ENCODE measurements at regions not wholly inside any gene's neighbourhood (a gene's known extent, or its start where the extent isn't known, plus 50 kb on each side); places are given as distances from the start of the nearest gene placed in this dataset.
"Not testable (repeated sequence)": the region's sequence is repeated elsewhere in the genome, so short reads cannot be mapped to it uniquely, and the experiment has no call there.

DNA sequence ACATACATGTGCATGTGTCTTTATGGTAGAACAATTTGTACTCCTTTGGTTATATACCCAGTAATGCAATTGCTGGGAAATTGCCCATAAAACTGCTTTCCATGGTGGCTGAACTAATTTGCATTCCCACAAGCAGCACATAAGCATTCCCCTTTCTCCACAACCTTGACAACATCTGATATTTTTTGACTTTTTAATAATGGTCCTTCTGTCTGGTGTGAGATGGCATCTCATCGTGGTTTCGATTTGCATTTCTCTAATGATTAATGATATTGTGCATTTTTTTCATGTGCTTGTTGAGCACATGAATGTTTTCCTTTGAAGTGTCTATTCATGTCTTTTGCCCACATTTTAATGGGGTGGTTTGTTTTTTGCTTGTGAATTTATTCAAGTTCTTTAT, 166.0 kb downstream of the TMEM47 start:
- TF ChIP-seq, protein P1, sequence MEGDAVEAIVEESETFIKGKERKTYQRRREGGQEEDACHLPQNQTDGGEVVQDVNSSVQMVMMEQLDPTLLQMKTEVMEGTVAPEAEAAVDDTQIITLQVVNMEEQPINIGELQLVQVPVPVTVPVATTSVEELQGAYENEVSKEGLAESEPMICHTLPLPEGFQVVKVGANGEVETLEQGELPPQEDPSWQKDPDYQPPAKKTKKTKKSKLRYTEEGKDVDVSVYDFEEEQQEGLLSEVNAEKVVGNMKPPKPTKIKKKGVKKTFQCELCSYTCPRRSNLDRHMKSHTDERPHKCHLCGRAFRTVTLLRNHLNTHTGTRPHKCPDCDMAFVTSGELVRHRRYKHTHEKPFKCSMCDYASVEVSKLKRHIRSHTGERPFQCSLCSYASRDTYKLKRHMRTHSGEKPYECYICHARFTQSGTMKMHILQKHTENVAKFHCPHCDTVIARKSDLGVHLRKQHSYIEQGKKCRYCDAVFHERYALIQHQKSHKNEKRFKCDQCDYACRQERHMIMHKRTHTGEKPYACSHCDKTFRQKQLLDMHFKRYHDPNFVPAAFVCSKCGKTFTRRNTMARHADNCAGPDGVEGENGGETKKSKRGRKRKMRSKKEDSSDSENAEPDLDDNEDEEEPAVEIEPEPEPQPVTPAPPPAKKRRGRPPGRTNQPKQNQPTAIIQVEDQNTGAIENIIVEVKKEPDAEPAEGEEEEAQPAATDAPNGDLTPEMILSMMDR (IDR thresholded peaks at IDR 0.05; ENCODE audit: unreplicated experiment) = no peak
- H3K27ac Mint-ChIP-seq (ENCODE audit: unreplicated experiment) = no peak overlapping the region
- H3K36me3 Mint-ChIP-seq (ENCODE audit: low read depth, unreplicated experiment) = no peaks in the 10 kb centered on the region
- H3K4me3 Mint-ChIP-seq (ENCODE audit: unreplicated experiment) = no peak overlapping the region
- H3K27me3 Mint-ChIP-seq (ENCODE audit: unreplicated experiment) = no peaks in the 10 kb centered on the region
- no peaks in the 10 kb centered on the region for H3K4me1 Mint-ChIP-seq (ENCODE audit: unreplicated experiment)
- no peaks in the 10 kb centered on the region for H3K9me3 Mint-ChIP-seq (ENCODE audit: unreplicated experiment)
- DNase-seq (ENCODE audit: low spot score) = no peak

DNA sequence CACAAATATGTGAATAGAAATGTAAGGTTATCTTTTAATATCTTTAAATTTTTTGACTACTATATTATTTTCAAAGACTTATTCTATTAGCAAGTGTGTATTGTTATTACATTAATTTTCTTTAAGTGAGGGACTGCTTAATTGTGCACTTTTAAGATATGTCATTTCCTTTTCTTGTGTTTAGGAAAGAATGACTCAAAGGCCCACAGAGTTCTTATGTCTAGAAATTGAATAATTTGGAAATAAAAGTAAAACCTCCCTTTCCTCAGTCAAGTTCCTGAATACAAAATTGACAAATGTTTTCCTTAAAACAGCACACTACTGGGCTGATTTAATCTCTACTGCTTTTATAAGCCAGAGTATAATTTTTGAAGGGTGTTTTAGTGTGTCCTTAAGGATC, 169.7 kb downstream of the TMEM47 start:
- DNase-seq (ENCODE audit: low spot score) = no peak
- Mint-ChIP-seq H3K4me1 (ENCODE audit: unreplicated experiment) (no peaks in the 10 kb centered on the region), H3K36me3 (ENCODE audit: low read depth, unreplicated experiment) (no peaks in the 10 kb centered on the region), H3K27ac (ENCODE audit: unreplicated experiment) (no peak overlapping the region), H3K27me3 (ENCODE audit: unreplicated experiment) (no peaks in the 10 kb centered on the region), H3K4me3 (ENCODE audit: unreplicated experiment) (no peak overlapping the region), H3K9me3 (ENCODE audit: unreplicated experiment) (no peaks in the 10 kb centered on the region)
- TF ChIP-seq, protein P1 (IDR thresholded peaks at IDR 0.05; ENCODE audit: unreplicated experiment) = no peak

DNA sequence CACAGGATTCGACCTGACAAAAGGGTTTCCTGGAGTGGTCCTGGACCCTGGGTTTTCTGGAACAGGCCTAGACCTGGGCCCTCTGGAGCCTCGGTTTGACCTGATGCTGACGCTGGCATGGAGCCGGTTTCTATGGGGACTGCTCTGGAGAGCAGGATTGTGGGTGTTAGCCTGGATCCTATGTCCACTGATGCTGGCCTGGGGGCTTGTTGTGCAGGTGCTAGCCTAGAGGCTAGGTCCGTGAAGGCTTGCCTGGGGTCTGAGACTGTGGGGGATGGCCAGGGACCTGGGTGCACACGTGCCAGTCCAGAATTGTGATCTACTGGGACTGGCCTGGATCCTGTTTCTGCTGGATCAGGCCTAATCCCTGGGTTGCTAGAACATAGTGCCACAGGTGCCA, 173.1 kb downstream of the TMEM47 start:
- Mint-ChIP-seq H3K27ac (ENCODE audit: unreplicated experiment) (no peak overlapping the region), H3K4me1 (ENCODE audit: unreplicated experiment) (no peaks in the 10 kb centered on the region)
- no peak for DNase-seq (ENCODE audit: low spot score)

DNA sequence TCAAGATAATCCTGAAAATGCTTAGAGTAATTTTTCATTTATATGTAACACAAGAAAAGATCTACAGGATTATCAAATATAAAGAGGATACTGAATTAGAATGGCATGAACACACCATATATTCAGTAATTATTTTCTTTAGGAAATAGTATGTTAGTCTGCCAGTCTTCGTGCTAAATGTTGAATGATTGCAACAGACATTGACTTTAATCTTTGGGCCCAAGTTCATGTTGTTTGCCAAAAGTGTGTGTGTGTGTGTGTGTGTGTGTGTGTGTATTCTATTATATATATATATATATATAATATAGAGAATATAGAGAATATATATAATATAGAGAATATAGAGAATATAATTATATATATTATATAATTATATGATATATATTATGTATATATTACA, 186.6 kb downstream of the TMEM47 start:
- H3K4me1 Mint-ChIP-seq (ENCODE audit: unreplicated experiment) = no peaks in the 10 kb centered on the region
- no peak overlapping the region for H3K27ac Mint-ChIP-seq (ENCODE audit: unreplicated experiment)
- DNase-seq (ENCODE audit: low spot score) = no peak
- H3K27me3 Mint-ChIP-seq (ENCODE audit: unreplicated experiment) = no peaks in the 10 kb centered on the region
- H3K4me3 Mint-ChIP-seq (ENCODE audit: unreplicated experiment) = no peak overlapping the region
- TF ChIP-seq, protein P1 (IDR thresholded peaks at IDR 0.05; ENCODE audit: unreplicated experiment) = no peak
- H3K9me3 Mint-ChIP-seq (ENCODE audit: unreplicated experiment) = no peaks in the 10 kb centered on the region
- H3K36me3 Mint-ChIP-seq (ENCODE audit: low read depth, unreplicated experiment) = no peaks in the 10 kb centered on the region

More for the DNA sequence above, 173.1 kb downstream of the TMEM47 start:
- H3K36me3 Mint-ChIP-seq (ENCODE audit: low read depth, unreplicated experiment) = no peaks in the 10 kb centered on the region
- H3K9me3 Mint-ChIP-seq (ENCODE audit: unreplicated experiment) = no peaks in the 10 kb centered on the region
- TF ChIP-seq, protein P1 (IDR thresholded peaks at IDR 0.05; ENCODE audit: unreplicated experiment) = no peak
- H3K27me3 Mint-ChIP-seq (ENCODE audit: unreplicated experiment) = no peaks in the 10 kb centered on the region
- H3K4me3 Mint-ChIP-seq (ENCODE audit: unreplicated experiment) = no peak overlapping the region

DNA sequence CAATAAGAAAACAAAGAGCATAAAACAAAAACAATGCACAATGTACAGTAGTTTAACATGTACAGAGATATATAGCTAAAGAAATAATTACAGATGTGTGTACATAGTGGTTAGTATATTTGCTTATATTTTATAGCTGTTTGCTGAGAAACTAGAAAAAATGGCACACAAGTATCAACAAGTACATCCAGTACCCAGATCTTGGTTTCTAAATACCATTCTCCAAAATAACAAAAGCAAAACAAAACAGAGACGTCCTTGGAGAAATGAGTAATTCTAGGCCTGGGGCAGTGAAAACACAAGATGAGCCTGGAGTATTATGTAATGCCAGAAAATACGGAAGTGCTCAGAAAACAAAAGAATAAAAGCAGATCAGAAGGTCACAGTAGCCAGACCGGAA, 189.6 kb downstream of the TMEM47 start:
- no peak for DNase-seq (ENCODE audit: low spot score)
- Mint-ChIP-seq H3K27me3 (ENCODE audit: unreplicated experiment) (no peaks in the 10 kb centered on the region), H3K4me1 (ENCODE audit: unreplicated experiment) (no peaks in the 10 kb centered on the region), H3K4me3 (ENCODE audit: unreplicated experiment) (no peak overlapping the region), H3K9me3 (ENCODE audit: unreplicated experiment) (no peaks in the 10 kb centered on the region), H3K27ac (ENCODE audit: unreplicated experiment) (no peak overlapping the region), H3K36me3 (ENCODE audit: low read depth, unreplicated experiment) (no peaks in the 10 kb centered on the region)
- TF ChIP-seq, protein P1 (IDR thresholded peaks at IDR 0.05; ENCODE audit: unreplicated experiment) = no peak

DNA sequence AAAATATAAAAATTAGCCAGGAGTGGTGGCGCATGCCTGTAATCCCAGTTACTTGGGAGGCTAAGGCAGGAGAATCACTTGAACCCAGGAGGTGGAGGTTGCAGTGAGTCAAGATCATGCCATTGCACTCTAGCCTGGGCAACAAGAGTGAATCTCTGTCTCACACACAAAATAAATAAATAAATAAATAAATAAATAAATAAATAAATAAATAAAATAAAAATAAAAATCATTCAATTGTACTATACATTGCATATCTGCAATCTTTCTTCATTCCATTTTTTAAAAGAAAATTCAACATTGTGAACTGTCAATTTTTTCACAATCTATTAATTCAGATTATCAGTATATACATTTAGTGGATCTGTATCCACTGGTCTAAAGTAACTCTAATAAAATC, 193.9 kb downstream of the TMEM47 start:
- not testable (repeated sequence) for H3K27me3 Mint-ChIP-seq (ENCODE audit: unreplicated experiment); H3K27ac Mint-ChIP-seq (ENCODE audit: unreplicated experiment); H3K4me1 Mint-ChIP-seq (ENCODE audit: unreplicated experiment); DNase-seq (ENCODE audit: low spot score); H3K9me3 Mint-ChIP-seq (ENCODE audit: unreplicated experiment); H3K36me3 Mint-ChIP-seq (ENCODE audit: low read depth, unreplicated experiment); H3K4me3 Mint-ChIP-seq (ENCODE audit: unreplicated experiment)

DNA sequence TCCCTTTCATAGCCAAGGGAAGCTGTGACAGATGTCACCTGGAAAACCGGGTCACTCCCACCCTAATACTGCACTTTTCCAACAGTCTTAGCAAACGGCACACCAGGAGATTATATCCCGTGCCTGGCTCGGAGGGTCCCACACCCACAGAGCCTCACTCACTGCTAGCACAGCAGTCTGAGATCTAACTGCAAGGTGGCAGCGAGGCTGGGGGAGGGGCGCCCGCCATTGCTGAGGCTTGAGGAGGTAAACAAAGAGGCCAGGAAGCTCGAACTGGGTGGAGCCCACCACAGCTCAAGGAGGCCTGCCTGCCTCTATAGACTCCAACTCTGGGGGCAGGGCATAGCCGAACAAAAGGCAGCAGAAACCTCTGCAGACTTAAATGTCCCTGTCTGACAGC, 199.2 kb downstream of the TMEM47 start:
- H3K9me3 Mint-ChIP-seq (ENCODE audit: unreplicated experiment); H3K4me3 Mint-ChIP-seq (ENCODE audit: unreplicated experiment); H3K27ac Mint-ChIP-seq (ENCODE audit: unreplicated experiment); H3K27me3 Mint-ChIP-seq (ENCODE audit: unreplicated experiment); DNase-seq (ENCODE audit: low spot score); H3K36me3 Mint-ChIP-seq (ENCODE audit: low read depth, unreplicated experiment); H3K4me1 Mint-ChIP-seq (ENCODE audit: unreplicated experiment): not testable (repeated sequence)

All from endothelial cell (in vitro differentiated cells).